AG10803 (cell line): ENCODE measurements at regions not wholly inside any gene's neighbourhood (a gene's known extent, or its start where the extent isn't known, plus 50 kb on each side); places are given as distances from the start of the nearest gene placed in this dataset.

ENCODE experiments used
- DNase-seq: peaks from one replicate; pipeline ENCODE4 v3.0.0; 2010; ENCODE audit warnings: low read depth
- H3K4me3 ChIP-seq: 2 replicates; pipeline ENCODE4 v1.5.1; 2011; ENCODE audit warnings: mild to moderate bottlenecking, low read length, control low read depth
- CTCF ChIP-seq: conservative IDR thresholded peaks from 2 replicates; pipeline ENCODE4 v1.5.1; 2011; ENCODE audit warnings: mild to moderate bottlenecking, low read length, control low read depth, inconsistent platforms

GRCh38 chr11:119872611-119873310 lies 143.8 kb upstream of the NECTIN1 start:
- TF ChIP-seq CTCF = no peak
- no peak overlapping the region for H3K4me3 ChIP-seq
- no peak for DNase-seq

GRCh38 chr11:119865661-119866156 lies 136.7 kb upstream of the NECTIN1 start:
- no peak overlapping the region for H3K4me3 ChIP-seq
- DNase-seq = no peak
- no peak for TF ChIP-seq CTCF

GRCh38 chr11:119864836-119865235 lies 135.8 kb upstream of the NECTIN1 start:
- no peak for DNase-seq
- H3K4me3 ChIP-seq = no peak overlapping the region
- TF ChIP-seq CTCF = no peak

GRCh38 chr11:119863851-119864601 lies 135.0 kb upstream of the NECTIN1 start:
- TF ChIP-seq CTCF = no peak
- no peak overlapping the region for H3K4me3 ChIP-seq
- DNase-seq = no peak

GRCh38 chr11:119863236-119863635 lies 134.2 kb upstream of the NECTIN1 start:
- TF ChIP-seq CTCF = no peak
- no peak overlapping the region for H3K4me3 ChIP-seq
- DNase-seq = no peak

- no peak for TF ChIP-seq CTCF
- H3K4me3 ChIP-seq = no peak overlapping the region
- DNase-seq = no peak
Observed at GRCh38 chr11:119861160-119861559, 132.2 kb upstream of the NECTIN1 start.
